Endodermal cell (in vitro differentiated cells): ENCODE measurements at regions not wholly inside any gene's neighbourhood (a gene's known extent, or its start where the extent isn't known, plus 50 kb on each side); places are given as distances from the start of the nearest gene placed in this dataset.
"Not testable (repeated sequence)": the region's sequence is repeated elsewhere in the genome, so short reads cannot be mapped to it uniquely, and the experiment has no call there.

Experiments
- DNase-seq: peaks from one replicate; pipeline ENCODE4 v3.0.0-alpha.2; 2017
- H3K27ac ChIP-seq: 2 replicates; pipeline ENCODE4 v1.5.1; 2013; ENCODE audit warnings: mild to moderate bottlenecking, low read depth, low read length, moderate library complexity
- H3K27me3 ChIP-seq: 2 replicates; pipeline ENCODE4 v1.6.1; 2013; ENCODE audit warnings: mild to moderate bottlenecking, low read length, moderate library complexity; ENCODE audit not compliant: insufficient read depth, control insufficient read depth, poor library complexity, severe bottlenecking
- H3K36me3 ChIP-seq: 2 replicates; pipeline ENCODE4 v1.7.0; 2013; ENCODE audit warnings: mild to moderate bottlenecking, low read length, moderate library complexity; ENCODE audit not compliant: control insufficient read depth, insufficient read depth
- H3K4me1 ChIP-seq: one replicate; pipeline ENCODE4 v1.7.0; 2013; ENCODE audit warnings: low read length; ENCODE audit not compliant: control insufficient read depth, insufficient read depth
- H3K4me3 ChIP-seq: 2 replicates; pipeline ENCODE4 v1.5.1; 2013; ENCODE audit warnings: mild to moderate bottlenecking, low read length, moderate library complexity
- H3K9ac ChIP-seq: 2 replicates; pipeline ENCODE4 v1.6.1; 2013; ENCODE audit warnings: mild to moderate bottlenecking, low read length, moderate library complexity; ENCODE audit not compliant: poor library complexity, severe bottlenecking; ENCODE audit errors: extremely low read depth
- H3K9me3 ChIP-seq: 2 replicates; pipeline ENCODE4 v1.6.1; 2013; ENCODE audit warnings: mild to moderate bottlenecking, low read length, moderate library complexity; ENCODE audit not compliant: control insufficient read depth
- H3K27ac Mint-ChIP-seq: 2 replicates; pipeline ENCODE4 v1.8.0; 2020; ENCODE audit warnings: mixed read lengths
- H3K27me3 Mint-ChIP-seq: 2 replicates; pipeline ENCODE4 v1.8.0; 2021; ENCODE audit warnings: mild to moderate bottlenecking, mixed read lengths; ENCODE audit not compliant: insufficient read depth
- H3K36me3 Mint-ChIP-seq: 2 replicates; pipeline ENCODE4 v1.8.0; 2020; ENCODE audit warnings: low read depth, mixed read lengths
- H3K4me1 Mint-ChIP-seq: 2 replicates; pipeline ENCODE4 v1.8.0; 2020; ENCODE audit warnings: mixed read lengths
- H3K4me3 Mint-ChIP-seq: 2 replicates; pipeline ENCODE4 v1.8.0; 2020; ENCODE audit warnings: mild to moderate bottlenecking, moderate library complexity, mixed read lengths
- H3K9me3 Mint-ChIP-seq: 2 replicates; pipeline ENCODE4 v1.8.0; 2020; ENCODE audit warnings: mild to moderate bottlenecking, mixed read lengths
- WGBS, 2 experiments: methylation state at CpG; one replicate each; pipeline versions ENCODE4 v1.1.5 to v1.1.7; 2013; ENCODE audit warnings: missing lambda C conversion rate in 2 of 2, mixed read lengths in 1 of 2; ENCODE audit not compliant: insufficient coverage in 1 of 2, insufficient read length in 1 of 2; 5-methylcytosine and 5-hydroxymethylcytosine counted together
- TF ChIP-seq, protein P1 (sequence below): fragments of 200-600 bp; sonication (generic); conservative IDR thresholded peaks from 2 replicates; pipeline ENCODE4 v1.5.0; 2021; ENCODE audit warnings: antibody characterized with exemption, mild to moderate bottlenecking

DNA sequence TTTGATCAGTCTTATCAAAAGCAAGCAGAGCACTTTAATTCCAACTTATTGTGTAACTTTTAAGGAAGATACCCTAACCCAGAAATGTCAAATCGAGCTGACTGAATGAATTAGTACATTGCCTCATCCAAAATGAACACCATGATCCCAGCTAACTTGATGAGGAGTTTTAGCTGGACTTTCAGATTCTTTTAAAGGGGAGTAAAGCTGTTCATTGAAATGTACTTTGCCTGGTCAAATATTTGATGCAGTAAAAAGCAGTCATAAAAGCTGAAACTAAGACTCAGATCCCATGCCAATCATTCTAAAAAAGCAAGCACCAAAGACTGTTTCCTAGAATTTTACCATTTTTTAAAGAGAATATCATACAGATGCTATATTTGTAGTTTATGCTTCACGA lies 114.1 kb downstream of the FSCB start:
- Histone ChIP-seq H3K36me3 (no peaks in the 10 kb centered on the region), H3K27ac (no peak overlapping the region), H3K9me3 (peaks cover 3% of the 10 kb centered on the region), H3K4me3 (no peak overlapping the region), H3K9ac (no peak overlapping the region), H3K27me3 (no peaks in the 10 kb centered on the region), H3K4me1 (no peaks in the 10 kb centered on the region)
- no peak overlapping the region for H3K4me3 Mint-ChIP-seq
- H3K27me3 Mint-ChIP-seq = no peaks in the 10 kb centered on the region
- no peak for DNase-seq
- no peaks in the 10 kb centered on the region for H3K4me1 Mint-ChIP-seq
- H3K27ac Mint-ChIP-seq = no peak overlapping the region
- peaks cover 2% of the 10 kb centered on the region for H3K9me3 Mint-ChIP-seq
- WGBS, 2 experiments = 89 to 100% methylated on average over 1 to 2 of the region's 2 CpGs
- TF ChIP-seq, protein P1, sequence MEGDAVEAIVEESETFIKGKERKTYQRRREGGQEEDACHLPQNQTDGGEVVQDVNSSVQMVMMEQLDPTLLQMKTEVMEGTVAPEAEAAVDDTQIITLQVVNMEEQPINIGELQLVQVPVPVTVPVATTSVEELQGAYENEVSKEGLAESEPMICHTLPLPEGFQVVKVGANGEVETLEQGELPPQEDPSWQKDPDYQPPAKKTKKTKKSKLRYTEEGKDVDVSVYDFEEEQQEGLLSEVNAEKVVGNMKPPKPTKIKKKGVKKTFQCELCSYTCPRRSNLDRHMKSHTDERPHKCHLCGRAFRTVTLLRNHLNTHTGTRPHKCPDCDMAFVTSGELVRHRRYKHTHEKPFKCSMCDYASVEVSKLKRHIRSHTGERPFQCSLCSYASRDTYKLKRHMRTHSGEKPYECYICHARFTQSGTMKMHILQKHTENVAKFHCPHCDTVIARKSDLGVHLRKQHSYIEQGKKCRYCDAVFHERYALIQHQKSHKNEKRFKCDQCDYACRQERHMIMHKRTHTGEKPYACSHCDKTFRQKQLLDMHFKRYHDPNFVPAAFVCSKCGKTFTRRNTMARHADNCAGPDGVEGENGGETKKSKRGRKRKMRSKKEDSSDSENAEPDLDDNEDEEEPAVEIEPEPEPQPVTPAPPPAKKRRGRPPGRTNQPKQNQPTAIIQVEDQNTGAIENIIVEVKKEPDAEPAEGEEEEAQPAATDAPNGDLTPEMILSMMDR = no peak
- no peaks in the 10 kb centered on the region for H3K36me3 Mint-ChIP-seq

DNA sequence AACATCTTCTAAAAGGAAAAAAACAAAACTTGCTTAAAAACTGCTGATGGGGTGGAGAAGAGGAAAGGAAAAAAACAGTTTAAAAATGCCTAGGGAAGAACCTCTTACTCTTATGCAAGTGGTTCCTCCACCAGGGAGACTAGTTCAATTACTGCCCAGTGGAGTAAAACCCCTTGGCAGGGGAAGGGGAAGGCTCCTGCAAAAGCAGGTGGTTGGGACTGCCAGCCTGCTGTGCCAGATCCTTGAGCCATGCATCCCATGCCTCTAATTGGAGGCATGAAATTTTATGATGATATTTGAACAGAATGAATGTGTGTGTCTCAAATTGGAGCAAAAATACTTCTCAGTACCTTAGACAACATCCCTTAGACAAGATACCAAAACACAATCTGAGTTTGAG lies 118.8 kb downstream of the FSCB start:
- Histone ChIP-seq H3K4me3 (no peak overlapping the region), H3K9ac (no peak overlapping the region), H3K9me3 (peaks cover 22% of the 10 kb centered on the region), H3K27me3 (no peaks in the 10 kb centered on the region), H3K36me3 (no peaks in the 10 kb centered on the region), H3K4me1 (no peaks in the 10 kb centered on the region), H3K27ac (no peak overlapping the region)
- TF ChIP-seq, protein P1 = no peak
- H3K27ac Mint-ChIP-seq = no peak overlapping the region
- H3K4me3 Mint-ChIP-seq = no peak overlapping the region
- no peaks in the 10 kb centered on the region for H3K4me1 Mint-ChIP-seq
- H3K9me3 Mint-ChIP-seq = peaks cover 19% of the 10 kb centered on the region
- peaks cover 8% of the 10 kb centered on the region for H3K36me3 Mint-ChIP-seq
- no peak for DNase-seq
- H3K27me3 Mint-ChIP-seq = no peaks in the 10 kb centered on the region

DNA sequence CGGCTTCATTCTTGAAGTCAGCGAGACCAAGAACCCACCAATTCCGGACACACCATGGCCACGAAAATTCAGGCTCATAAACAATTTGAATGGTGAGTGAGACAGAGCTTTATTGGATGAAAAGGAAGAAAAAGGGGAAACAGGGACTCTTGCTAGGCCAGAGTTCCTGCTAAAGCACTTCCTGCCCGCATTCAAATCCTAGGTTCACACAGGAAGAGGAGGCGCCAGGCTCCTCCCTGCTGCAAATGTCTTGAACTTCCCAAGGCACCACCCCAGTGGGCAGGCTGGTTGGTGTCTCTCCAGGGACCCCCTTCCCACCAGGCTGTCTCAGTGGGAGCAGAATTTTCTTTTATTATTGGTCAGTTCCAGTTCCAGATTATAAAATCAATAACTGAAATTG lies 121.2 kb downstream of the FSCB start:
- H3K27ac ChIP-seq = no peak overlapping the region
- H3K4me3 Mint-ChIP-seq = no peak overlapping the region
- no peak for DNase-seq
- H3K36me3 ChIP-seq = no peaks in the 10 kb centered on the region
- peaks cover 13% of the 10 kb centered on the region for H3K36me3 Mint-ChIP-seq
- H3K4me1 ChIP-seq = peaks cover 8% of the 10 kb centered on the region
- TF ChIP-seq, protein P1 = no peak
- 96 to 100% methylated on average over 2 to 6 of the region's 6 CpGs for WGBS, 2 experiments
- H3K9me3 Mint-ChIP-seq = peaks cover 27% of the 10 kb centered on the region
- no peaks in the 10 kb centered on the region for H3K27me3 Mint-ChIP-seq
- H3K4me3 ChIP-seq = no peak overlapping the region
- H3K9me3 ChIP-seq = peaks cover 38% of the 10 kb centered on the region
- no peak overlapping the region for H3K27ac Mint-ChIP-seq
- H3K9ac ChIP-seq = no peak overlapping the region
- peaks cover 6% of the 10 kb centered on the region for H3K4me1 Mint-ChIP-seq
- H3K27me3 ChIP-seq = no peaks in the 10 kb centered on the region

- Mint-ChIP-seq H3K36me3 (peaks cover 16% of the 10 kb centered on the region), H3K9me3 (peaks cover 32% of the 10 kb centered on the region)
- not testable (repeated sequence) for H3K27me3 Mint-ChIP-seq, H3K4me1 Mint-ChIP-seq, H3K9ac ChIP-seq, H3K4me3 Mint-ChIP-seq, H3K27ac ChIP-seq, H3K27ac Mint-ChIP-seq, H3K27me3 ChIP-seq, H3K4me1 ChIP-seq, H3K36me3 ChIP-seq, H3K4me3 ChIP-seq, DNase-seq
- H3K9me3 ChIP-seq = peaks cover 42% of the 10 kb centered on the region
- WGBS, 2 experiments = 95 to 100% methylated on average over 3 to 6 of the region's 6 CpGs
Measured at GRCh38 chr14:44385296-44385695, 121.8 kb downstream of the FSCB start.

DNA sequence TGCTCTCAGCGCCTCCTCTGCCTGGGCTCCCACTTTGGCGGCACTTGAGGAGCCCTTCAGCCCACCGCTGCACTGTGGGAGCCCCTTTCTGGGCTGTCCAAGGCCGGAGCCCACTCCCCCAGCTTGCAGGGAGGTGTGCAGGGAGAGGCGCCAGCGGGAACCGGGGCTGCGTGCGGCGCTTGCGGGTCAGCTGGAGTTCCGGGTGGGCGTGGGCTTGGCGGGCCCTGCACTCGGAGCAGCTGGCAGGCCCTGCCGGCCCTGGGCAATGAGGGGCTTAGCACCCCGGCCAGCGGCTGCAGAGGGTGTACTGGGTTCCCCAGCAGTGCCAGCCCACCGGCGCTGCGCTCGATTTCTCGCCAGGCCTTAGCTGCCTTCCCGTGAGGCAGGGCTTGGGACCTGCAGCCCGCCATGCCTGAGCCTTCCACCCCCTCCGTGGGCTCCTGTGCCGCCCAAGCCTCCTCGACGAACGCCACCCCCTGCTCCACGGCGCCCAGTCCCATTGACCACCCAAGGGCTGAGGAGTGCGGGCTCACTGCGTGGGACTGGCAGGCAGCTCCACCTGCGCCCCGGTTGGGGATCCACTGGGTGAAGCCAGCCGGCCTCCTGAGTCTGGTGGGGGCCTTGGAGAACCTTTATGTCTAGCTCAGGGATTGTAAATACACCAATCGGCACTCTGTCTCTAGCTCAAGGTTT lies 122.3 kb downstream of the FSCB start:
- H3K27ac ChIP-seq, H3K4me3 Mint-ChIP-seq, DNase-seq, H3K27me3 ChIP-seq, H3K4me1 Mint-ChIP-seq, H3K4me3 ChIP-seq, H3K9ac ChIP-seq, H3K4me1 ChIP-seq, H3K36me3 ChIP-seq, H3K27me3 Mint-ChIP-seq, H3K27ac Mint-ChIP-seq: not testable (repeated sequence)
- Mint-ChIP-seq H3K9me3 (peaks cover 36% of the 10 kb centered on the region), H3K36me3 (peaks cover 19% of the 10 kb centered on the region)
- WGBS, 2 experiments = 94 to 98% methylated on average over 10 to 38 of the region's 38 CpGs
- H3K9me3 ChIP-seq = peaks cover 48% of the 10 kb centered on the region
